Heart left ventricle (tissue), 13 donors: ENCODE measurements at regions not wholly inside any gene's neighbourhood (a gene's known extent, or its start where the extent isn't known, plus 50 kb on each side); places are given as distances from the start of the nearest gene placed in this dataset.

Experiments used
- POLR2A ChIP-seq, 2 donors: fragments of 450-650 bp; IDR thresholded peaks; one replicate each; pipeline ENCODE4 v1.6.1; 2017; ENCODE audit warnings: antibody characterized with exemption in 2 of 2, mild to moderate bottlenecking in 2 of 2, moderate library complexity in 2 of 2
- TF ChIP-seq, protein P1 (sequence below), 12 donors: fragments of 200-600 bp; sonication (generic) in 4 of 12; IDR thresholded peaks; one replicate each; pipeline versions ENCODE4 v1.5.0 to v1.8.0; 2018 to 2022; ENCODE audit warnings: antibody characterized with exemption in 12 of 12, mild to moderate bottlenecking in 5 of 12
- donor health status: ischemic (EF 13 %, LVEDD 7.1; RV severe dilation, severe dysfunction).
- donor health status: DM: no; HTN: yes; CAD: no.
- donor health status: DM: no; HTN: no; CAD: no.
- donor health status: ischemic (EF 25% LVEDD 6.9; RV normal size, moderate dysfunction).
- donor health status: ischemic (EF 25% LVEDD 5.7; RV mildly dilated, moderate dysfunction).
- donor health status: ischemic (EF 35%, LVEDD 5.7; RV mildly dilated, moderate dysfunction).
- donor health status: nonischemic (EF 11% LVEDD 7.7; RV severe dilation, severe dysfunction).
- donor health status: DM: yes; HTN: yes; CAD: no.
- donor health status: PGD.
- donor health status: ischemic (EF 29% LVEDD 5.4; RV normal size, mild dysfunction).
- donor health status: nonischemic (EF 23%, LVEDD 6.1; RV moderate dilation, normal function).

DNA sequence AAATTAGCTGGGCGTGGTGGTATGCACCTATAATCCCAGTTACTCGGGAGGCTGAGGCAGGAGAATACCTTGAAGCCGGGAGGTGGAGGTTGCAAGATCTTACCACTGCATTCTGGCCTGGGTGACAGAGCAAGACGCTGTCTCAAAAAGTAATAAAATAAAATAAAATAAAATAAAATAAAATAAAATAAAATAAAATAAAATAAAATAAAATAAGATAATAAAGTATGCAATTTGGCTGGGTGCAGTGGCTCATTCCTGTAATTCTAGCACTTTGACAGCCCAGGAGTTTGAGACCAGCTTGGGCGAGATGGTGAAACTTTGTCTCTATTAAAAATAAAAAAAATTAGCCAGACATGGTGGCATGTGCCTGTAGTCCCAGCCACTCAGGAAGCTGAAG lies 85.6 kb upstream of the XPO1 start:
- TF ChIP-seq, protein P1, sequence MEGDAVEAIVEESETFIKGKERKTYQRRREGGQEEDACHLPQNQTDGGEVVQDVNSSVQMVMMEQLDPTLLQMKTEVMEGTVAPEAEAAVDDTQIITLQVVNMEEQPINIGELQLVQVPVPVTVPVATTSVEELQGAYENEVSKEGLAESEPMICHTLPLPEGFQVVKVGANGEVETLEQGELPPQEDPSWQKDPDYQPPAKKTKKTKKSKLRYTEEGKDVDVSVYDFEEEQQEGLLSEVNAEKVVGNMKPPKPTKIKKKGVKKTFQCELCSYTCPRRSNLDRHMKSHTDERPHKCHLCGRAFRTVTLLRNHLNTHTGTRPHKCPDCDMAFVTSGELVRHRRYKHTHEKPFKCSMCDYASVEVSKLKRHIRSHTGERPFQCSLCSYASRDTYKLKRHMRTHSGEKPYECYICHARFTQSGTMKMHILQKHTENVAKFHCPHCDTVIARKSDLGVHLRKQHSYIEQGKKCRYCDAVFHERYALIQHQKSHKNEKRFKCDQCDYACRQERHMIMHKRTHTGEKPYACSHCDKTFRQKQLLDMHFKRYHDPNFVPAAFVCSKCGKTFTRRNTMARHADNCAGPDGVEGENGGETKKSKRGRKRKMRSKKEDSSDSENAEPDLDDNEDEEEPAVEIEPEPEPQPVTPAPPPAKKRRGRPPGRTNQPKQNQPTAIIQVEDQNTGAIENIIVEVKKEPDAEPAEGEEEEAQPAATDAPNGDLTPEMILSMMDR (IDR thresholded peaks at IDR 0.05) = no peak
- TF ChIP-seq POLR2A (IDR thresholded peaks at IDR 0.05) = no peak
